ENCODE measurements at regions not wholly inside any gene's neighbourhood (a gene's known extent, or its start where the extent isn't known, plus 50 kb on each side); places are given as distances from the start of the nearest gene placed in this dataset.

GRCh38 chr4:7129871-7130620, 62.2 kb upstream of the GRPEL1 start:
- Histone ChIP-seq H3K27me3 (replicated peaks in 1 of 2; ENCODE audit: control insufficient read depth in 2 of 2, insufficient read depth in 2 of 2, low read length in 1 of 2) (no peaks in the 10 kb centered on the region; a peak in 1 of 4 replicates), H3K27ac (ENCODE audit: control insufficient read depth, insufficient read depth) (no peak overlapping the region), H3K9me3 (replicated peaks; ENCODE audit: control insufficient read depth, insufficient read depth, low read length) (no peaks in the 10 kb centered on the region; the same call in 2 of the 3 replicates), H4K20me1 (ENCODE audit: control insufficient read depth, insufficient read depth) (no peaks in the 10 kb centered on the region), H3K9ac (ENCODE audit: control insufficient read depth, insufficient read depth, low read length) (no peak overlapping the region), H3K36me3 (ENCODE audit: control insufficient read depth in 2 of 2, insufficient read depth in 2 of 2, low read length in 1 of 2) (no peaks in the 10 kb centered on the region), H3K79me2 (ENCODE audit: control insufficient read depth, insufficient read depth, low read length) (no peaks in the 10 kb centered on the region), H3K4me3 (no peak overlapping the region), H2AFZ (ENCODE audit: control insufficient read depth, low read depth, low read length) (no peak overlapping the region), H3K4me1 (ENCODE audit: control insufficient read depth, insufficient read depth, low read length) (no peaks in the 10 kb centered on the region), H3K4me2 (ENCODE audit: control insufficient read depth, insufficient read depth) (no peak overlapping the region)
- CTCF ChIA-PET: interaction anchor here (0.8 kb wide), 1 partner anchor 1427 kb away, joined by 3 read pairs; no protein-coding TSS in a partner anchor
- POLR2A ChIA-PET: no interaction called here
- in situ Hi-C loops (cut with MboI) (no loop called here), intact Hi-C loops (cut with micrococcal nuclease; ENCODE audit: unreplicated experiment) (no loop called here)
- ATAC-seq: no peak
- FAIRE-seq: no peak
- WGBS (ENCODE audit: insufficient coverage, insufficient replicate concordance, low lambda C conversion rate, missing lambda C conversion rate): 63% methylated on average over 26 of the region's 28 CpGs
- no TSS peak for BruUV-seq (replicated peaks)
- SMC1A ChIA-PET (ENCODE audit: uncharacterized antibody, unreplicated experiment): no interaction called here
- no peak for DNase-seq (ENCODE audit: low read depth, low spot score)
- RAD21 ChIA-PET (ENCODE audit: unreplicated experiment): no interaction called here
- TF ChIP-seq RELA (IDR thresholded peaks at IDR 0.05; ENCODE audit: borderline replicate concordance, partially characterized antibody) (no peak), STAT3 (IDR thresholded peaks at IDR 0.05; ENCODE audit: low read depth, low read length) (no peak), MTA2 (IDR thresholded peaks at IDR 0.05; ENCODE audit: low read depth) (no peak), PAX5 (IDR thresholded peaks at IDR 0.05; ENCODE audit: borderline replicate concordance, low read depth, low read length) (no peak), SUPT20H (IDR thresholded peaks at IDR 0.05; ENCODE audit: borderline replicate concordance, control insufficient read depth, low read depth, low read length) (no peak), ZNF622 (IDR thresholded peaks at IDR 0.05) (no peak), RAD21 (IDR thresholded peaks at IDR 0.05; ENCODE audit: insufficient read depth, low read depth, low read length) (no peak), TAF1 (IDR thresholded peaks at IDR 0.05; ENCODE audit: borderline replicate concordance, low read depth, low read length) (no peak), HCFC1 (IDR thresholded peaks at IDR 0.05; ENCODE audit: low read length) (no peak), IKZF1 (conservative IDR thresholded peaks at IDR 0.05) (no peak), SUZ12 (IDR thresholded peaks at IDR 0.05; ENCODE audit: unreplicated experiment) (no peak), PAX8 (IDR thresholded peaks at IDR 0.05) (no peak)
- TF ChIP-seq, protein P1, sequence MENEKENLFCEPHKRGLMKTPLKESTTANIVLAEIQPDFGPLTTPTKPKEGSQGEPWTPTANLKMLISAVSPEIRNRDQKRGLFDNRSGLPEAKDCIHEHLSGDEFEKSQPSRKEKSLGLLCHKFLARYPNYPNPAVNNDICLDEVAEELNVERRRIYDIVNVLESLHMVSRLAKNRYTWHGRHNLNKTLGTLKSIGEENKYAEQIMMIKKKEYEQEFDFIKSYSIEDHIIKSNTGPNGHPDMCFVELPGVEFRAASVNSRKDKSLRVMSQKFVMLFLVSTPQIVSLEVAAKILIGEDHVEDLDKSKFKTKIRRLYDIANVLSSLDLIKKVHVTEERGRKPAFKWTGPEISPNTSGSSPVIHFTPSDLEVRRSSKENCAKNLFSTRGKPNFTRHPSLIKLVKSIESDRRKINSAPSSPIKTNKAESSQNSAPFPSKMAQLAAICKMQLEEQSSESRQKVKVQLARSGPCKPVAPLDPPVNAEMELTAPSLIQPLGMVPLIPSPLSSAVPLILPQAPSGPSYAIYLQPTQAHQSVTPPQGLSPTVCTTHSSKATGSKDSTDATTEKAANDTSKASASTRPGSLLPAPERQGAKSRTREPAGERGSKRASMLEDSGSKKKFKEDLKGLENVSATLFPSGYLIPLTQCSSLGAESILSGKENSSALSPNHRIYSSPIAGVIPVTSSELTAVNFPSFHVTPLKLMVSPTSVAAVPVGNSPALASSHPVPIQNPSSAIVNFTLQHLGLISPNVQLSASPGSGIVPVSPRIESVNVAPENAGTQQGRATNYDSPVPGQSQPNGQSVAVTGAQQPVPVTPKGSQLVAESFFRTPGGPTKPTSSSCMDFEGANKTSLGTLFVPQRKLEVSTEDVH (IDR thresholded peaks at IDR 0.05; ENCODE audit: low read depth, partially characterized antibody): no peak
- TF ChIP-seq, protein P2, sequence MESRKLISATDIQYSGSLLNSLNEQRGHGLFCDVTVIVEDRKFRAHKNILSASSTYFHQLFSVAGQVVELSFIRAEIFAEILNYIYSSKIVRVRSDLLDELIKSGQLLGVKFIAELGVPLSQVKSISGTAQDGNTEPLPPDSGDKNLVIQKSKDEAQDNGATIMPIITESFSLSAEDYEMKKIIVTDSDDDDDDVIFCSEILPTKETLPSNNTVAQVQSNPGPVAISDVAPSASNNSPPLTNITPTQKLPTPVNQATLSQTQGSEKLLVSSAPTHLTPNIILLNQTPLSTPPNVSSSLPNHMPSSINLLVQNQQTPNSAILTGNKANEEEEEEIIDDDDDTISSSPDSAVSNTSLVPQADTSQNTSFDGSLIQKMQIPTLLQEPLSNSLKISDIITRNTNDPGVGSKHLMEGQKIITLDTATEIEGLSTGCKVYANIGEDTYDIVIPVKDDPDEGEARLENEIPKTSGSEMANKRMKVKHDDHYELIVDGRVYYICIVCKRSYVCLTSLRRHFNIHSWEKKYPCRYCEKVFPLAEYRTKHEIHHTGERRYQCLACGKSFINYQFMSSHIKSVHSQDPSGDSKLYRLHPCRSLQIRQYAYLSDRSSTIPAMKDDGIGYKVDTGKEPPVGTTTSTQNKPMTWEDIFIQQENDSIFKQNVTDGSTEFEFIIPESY (IDR thresholded peaks at IDR 0.05): no peak
- TF ChIP-seq, protein P3, sequence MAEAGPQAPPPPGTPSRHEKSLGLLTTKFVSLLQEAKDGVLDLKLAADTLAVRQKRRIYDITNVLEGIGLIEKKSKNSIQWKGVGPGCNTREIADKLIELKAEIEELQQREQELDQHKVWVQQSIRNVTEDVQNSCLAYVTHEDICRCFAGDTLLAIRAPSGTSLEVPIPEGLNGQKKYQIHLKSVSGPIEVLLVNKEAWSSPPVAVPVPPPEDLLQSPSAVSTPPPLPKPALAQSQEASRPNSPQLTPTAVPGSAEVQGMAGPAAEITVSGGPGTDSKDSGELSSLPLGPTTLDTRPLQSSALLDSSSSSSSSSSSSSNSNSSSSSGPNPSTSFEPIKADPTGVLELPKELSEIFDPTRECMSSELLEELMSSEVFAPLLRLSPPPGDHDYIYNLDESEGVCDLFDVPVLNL (IDR thresholded peaks at IDR 0.05; ENCODE audit: low read depth, low read length): no peak
- TF ChIP-seq, protein P4, sequence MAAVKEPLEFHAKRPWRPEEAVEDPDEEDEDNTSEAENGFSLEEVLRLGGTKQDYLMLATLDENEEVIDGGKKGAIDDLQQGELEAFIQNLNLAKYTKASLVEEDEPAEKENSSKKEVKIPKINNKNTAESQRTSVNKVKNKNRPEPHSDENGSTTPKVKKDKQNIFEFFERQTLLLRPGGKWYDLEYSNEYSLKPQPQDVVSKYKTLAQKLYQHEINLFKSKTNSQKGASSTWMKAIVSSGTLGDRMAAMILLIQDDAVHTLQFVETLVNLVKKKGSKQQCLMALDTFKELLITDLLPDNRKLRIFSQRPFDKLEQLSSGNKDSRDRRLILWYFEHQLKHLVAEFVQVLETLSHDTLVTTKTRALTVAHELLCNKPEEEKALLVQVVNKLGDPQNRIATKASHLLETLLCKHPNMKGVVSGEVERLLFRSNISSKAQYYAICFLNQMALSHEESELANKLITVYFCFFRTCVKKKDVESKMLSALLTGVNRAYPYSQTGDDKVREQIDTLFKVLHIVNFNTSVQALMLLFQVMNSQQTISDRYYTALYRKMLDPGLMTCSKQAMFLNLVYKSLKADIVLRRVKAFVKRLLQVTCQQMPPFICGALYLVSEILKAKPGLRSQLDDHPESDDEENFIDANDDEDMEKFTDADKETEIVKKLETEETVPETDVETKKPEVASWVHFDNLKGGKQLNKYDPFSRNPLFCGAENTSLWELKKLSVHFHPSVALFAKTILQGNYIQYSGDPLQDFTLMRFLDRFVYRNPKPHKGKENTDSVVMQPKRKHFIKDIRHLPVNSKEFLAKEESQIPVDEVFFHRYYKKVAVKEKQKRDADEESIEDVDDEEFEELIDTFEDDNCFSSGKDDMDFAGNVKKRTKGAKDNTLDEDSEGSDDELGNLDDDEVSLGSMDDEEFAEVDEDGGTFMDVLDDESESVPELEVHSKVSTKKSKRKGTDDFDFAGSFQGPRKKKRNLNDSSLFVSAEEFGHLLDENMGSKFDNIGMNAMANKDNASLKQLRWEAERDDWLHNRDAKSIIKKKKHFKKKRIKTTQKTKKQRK (IDR thresholded peaks at IDR 0.05; ENCODE audit: low read depth, low read length): no peak

All from GM12878 (cell line).